HEK293T (cell line): ENCODE measurements at regions not wholly inside any gene's neighbourhood (a gene's known extent, or its start where the extent isn't known, plus 50 kb on each side); places are given as distances from the start of the nearest gene placed in this dataset.

Experiments
- CTCF ChIA-PET: fragments of 350-600 bp; formaldehyde crosslinking; extraction: SDS; loops from one replicate; lab custom pipeline; 2021; ENCODE audit warnings: antibody characterized with exemption, inconsistent platforms; lab: Yijun Ruan, JAX
- POLR2A ChIA-PET: fragments of 350-600 bp; formaldehyde crosslinking; extraction: SDS; loops from one replicate; lab custom pipeline; 2020; ENCODE audit warnings: antibody characterized with exemption, inconsistent platforms; lab: Yijun Ruan, JAX
- DNase-seq: peaks from one replicate; pipeline ENCODE4 v3.0.0; 2012; ENCODE audit warnings: mixed read lengths; ENCODE audit errors: extremely low spot score
- ARNT ChIP-seq: fragments of 450-650 bp; IDR thresholded peaks from 2 replicates; pipeline ENCODE4 v1.6.1; 2017; ENCODE audit warnings: mild to moderate bottlenecking
- BHLHE40 ChIP-seq: fragments of 450-650 bp; IDR thresholded peaks from 2 replicates; pipeline ENCODE4 v1.6.1; 2016; ENCODE audit warnings: mild to moderate bottlenecking, moderate library complexity, borderline replicate concordance
- CTBP1 ChIP-seq: fragments of 450-650 bp; IDR thresholded peaks from 2 replicates; pipeline ENCODE4 v1.6.1; 2016; ENCODE audit warnings: borderline replicate concordance
- ELF4 ChIP-seq: fragments of 450-650 bp; IDR thresholded peaks from 2 replicates; pipeline ENCODE4 v1.6.1; 2017; ENCODE audit warnings: antibody characterized with exemption
- FOXA1 ChIP-seq: fragments of 450-650 bp; IDR thresholded peaks from 2 replicates; pipeline ENCODE4 v1.6.1; 2016; ENCODE audit warnings: mild to moderate bottlenecking
- FOXK2 ChIP-seq: fragments of 450-650 bp; IDR thresholded peaks from 2 replicates; pipeline ENCODE4 v1.6.1; 2016; ENCODE audit warnings: mild to moderate bottlenecking
- FOXM1 ChIP-seq: fragments of 450-650 bp; IDR thresholded peaks from 2 replicates; pipeline ENCODE4 v1.6.1; 2017; ENCODE audit warnings: mild to moderate bottlenecking, borderline replicate concordance
- HDGF ChIP-seq: fragments of 450-650 bp; IDR thresholded peaks from 2 replicates; pipeline ENCODE4 v1.6.1; 2017; ENCODE audit warnings: antibody characterized with exemption, borderline replicate concordance
- L3MBTL2 ChIP-seq: fragments of 450-650 bp; conservative IDR thresholded peaks from 2 replicates; pipeline ENCODE4 v1.6.1; 2016; ENCODE audit warnings: mild to moderate bottlenecking
- LEF1 ChIP-seq: fragments of 450-650 bp; IDR thresholded peaks from 2 replicates; pipeline ENCODE4 v1.6.1; 2017; ENCODE audit warnings: mild to moderate bottlenecking, borderline replicate concordance
- NFRKB ChIP-seq: fragments of 450-650 bp; IDR thresholded peaks from 2 replicates; pipeline ENCODE4 v1.6.1; 2016; ENCODE audit warnings: mild to moderate bottlenecking, moderate library complexity
- PKNOX1 ChIP-seq: fragments of 450-650 bp; IDR thresholded peaks from 2 replicates; pipeline ENCODE4 v1.6.1; 2016
- SP1 ChIP-seq: fragments of 450-650 bp; IDR thresholded peaks from 2 replicates; pipeline ENCODE4 v1.6.1; 2017
- SUZ12 ChIP-seq: fragments of 450-650 bp; IDR thresholded peaks from 2 replicates; pipeline ENCODE4 v1.6.1; 2016; ENCODE audit warnings: mild to moderate bottlenecking
- TARDBP ChIP-seq: fragments of 450-650 bp; IDR thresholded peaks from 2 replicates; pipeline ENCODE4 v1.6.1; 2016
- ZNF384 ChIP-seq: fragments of 450-650 bp; IDR thresholded peaks from 2 replicates; pipeline ENCODE4 v1.6.1; 2016

- TF ChIP-seq TARDBP = no peak
- TF ChIP-seq LEF1 = no peak
- no peak for TF ChIP-seq ARNT
- no peak for TF ChIP-seq PKNOX1
- no peak for TF ChIP-seq BHLHE40
- TF ChIP-seq L3MBTL2 = no peak
- TF ChIP-seq SUZ12 = no peak
- TF ChIP-seq FOXA1 = no peak
- TF ChIP-seq ELF4 = no peak
- TF ChIP-seq HDGF = no peak
- no peak for TF ChIP-seq CTBP1
- TF ChIP-seq FOXM1 = no peak
- no peak for TF ChIP-seq NFRKB
- no peak for TF ChIP-seq FOXK2
- TF ChIP-seq ZNF384 = no peak
- no peak for DNase-seq
- ChIA-PET POLR2A (no interaction called here), CTCF (interaction anchor here (1.1 kb wide), 1 partner anchor 9 kb away, joined by 3 read pairs; no protein-coding TSS in a partner anchor)
Measured at GRCh38 chr5:82794876-82795275, 282.3 kb downstream of the TMEM167A start.

- TF ChIP-seq FOXA1 (no peak), FOXK2 (no peak), ARNT (no peak), PKNOX1 (no peak), NFRKB (no peak), LEF1 (no peak), FOXM1 (no peak), HDGF (no peak), TARDBP (no peak), L3MBTL2 (no peak), ELF4 (no peak)
- POLR2A ChIA-PET = no interaction called here
- DNase-seq = peak; percentile 33
- CTCF ChIA-PET = interaction anchor here (0.7 to 1.1 kb wide), 2 partner anchors 8 to 17 kb away, joined by 3 read pairs; no protein-coding TSS in a partner anchor
Measured at GRCh38 chr5:82793808-82794419, 283.3 kb downstream of the TMEM167A start.

- POLR2A ChIA-PET = interaction anchor here (0.7 kb wide), 1 partner anchor 61 kb away, joined by 3 read pairs; no protein-coding TSS in a partner anchor
- CTCF ChIA-PET = no interaction called here
- no peak for DNase-seq
- TF ChIP-seq PKNOX1 = no peak
- no peak for TF ChIP-seq ELF4
- TF ChIP-seq ARNT = no peak
- no peak for TF ChIP-seq LEF1
- TF ChIP-seq CTBP1 = no peak
- TF ChIP-seq HDGF = no peak
- no peak for TF ChIP-seq BHLHE40
- no peak for TF ChIP-seq L3MBTL2
Measured at GRCh38 chr5:82792096-82792495, 285.1 kb downstream of the TMEM167A start.

- TF ChIP-seq FOXA1 = no peak
- TF ChIP-seq FOXM1 = no peak
- TF ChIP-seq L3MBTL2 = no peak
- no peak for TF ChIP-seq SUZ12
- no peak for TF ChIP-seq BHLHE40
- no peak for TF ChIP-seq PKNOX1
- TF ChIP-seq ELF4 = no peak
- TF ChIP-seq FOXK2 = no peak
- TF ChIP-seq CTBP1 = no peak
- no peak for TF ChIP-seq LEF1
- TF ChIP-seq ZNF384 = no peak
- TF ChIP-seq ARNT = no peak
- no peak for TF ChIP-seq TARDBP
- TF ChIP-seq SP1 = no peak
- TF ChIP-seq NFRKB = no peak
- DNase-seq = no peak
- ChIA-PET CTCF (no interaction called here), POLR2A (no interaction called here)
Measured at GRCh38 chr5:82789095-82789494, 288.1 kb downstream of the TMEM167A start.

GRCh38 chr5:82786748-82787147, 290.4 kb downstream of the TMEM167A start:
- POLR2A ChIA-PET = no interaction called here

GRCh38 chr5:82785882-82786509, 291.2 kb downstream of the TMEM167A start:
- ChIA-PET POLR2A (no interaction called here), CTCF (interaction anchor here (1.0 kb wide), 1 partner anchor 9 kb away, joined by 3 read pairs; no protein-coding TSS in a partner anchor)
- TF ChIP-seq PKNOX1 = no peak
- TF ChIP-seq SP1 = no peak
- no peak for TF ChIP-seq LEF1
- TF ChIP-seq ARNT = no peak
- DNase-seq = no peak

More at GRCh38 chr5:82786748-82787147, 290.4 kb downstream of the TMEM167A start:
- TF ChIP-seq SUZ12 = no peak
- CTCF ChIA-PET = no interaction called here
- DNase-seq = no peak
